ENCODE measurements at regions not wholly inside any gene's neighbourhood (a gene's known extent, or its start where the extent isn't known, plus 50 kb on each side); places are given as distances from the start of the nearest gene placed in this dataset.
A peak's percentile ranks its signal among the peaks of the same experiment; 100 is the strongest.

DNA sequence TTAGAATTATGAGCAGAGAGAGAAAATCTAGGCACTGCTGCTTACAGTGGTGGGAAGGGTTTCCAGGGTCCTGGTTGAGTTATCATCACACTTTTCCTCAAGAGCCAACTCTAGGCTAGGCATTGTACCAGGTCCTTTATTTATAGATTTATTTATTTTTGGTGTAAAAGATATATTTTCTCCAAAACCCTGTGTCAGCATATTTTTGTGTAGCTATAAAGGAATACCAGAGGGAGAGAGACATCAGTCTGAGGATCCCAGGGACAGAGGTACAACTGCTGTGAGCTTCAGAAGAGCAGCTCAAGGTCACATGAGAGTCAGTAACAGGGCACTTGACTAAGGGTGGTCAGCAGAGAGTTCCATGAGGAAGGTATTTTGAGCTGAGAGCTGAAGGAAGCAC is 159.7 kb downstream of the SLC35B3 start:
- no peak for DNase-seq

DNA sequence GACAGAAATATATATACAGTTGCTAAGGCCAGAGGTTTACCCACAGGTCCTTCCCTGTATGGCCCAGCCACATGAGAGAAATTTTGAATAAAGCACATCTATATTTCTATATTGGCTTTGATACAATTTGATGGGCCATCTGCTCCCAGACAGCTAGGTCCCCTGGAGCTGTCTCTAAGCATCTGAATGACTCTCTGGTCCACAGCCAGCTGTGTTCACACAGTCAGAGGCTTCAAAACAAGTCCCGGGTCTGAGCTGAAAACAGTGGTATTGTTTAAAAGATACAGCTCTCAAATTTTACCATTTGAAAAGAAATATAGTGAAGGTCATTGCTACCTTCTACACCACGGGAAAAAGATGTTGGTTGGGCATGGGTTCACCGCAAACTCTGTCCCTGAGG is 161.1 kb downstream of the SLC35B3 start:
- no peak for DNase-seq

GRCh38 chr6:8269872-8270454 is 165.4 kb downstream of the SLC35B3 start:
- no peak for DNase-seq

DNA sequence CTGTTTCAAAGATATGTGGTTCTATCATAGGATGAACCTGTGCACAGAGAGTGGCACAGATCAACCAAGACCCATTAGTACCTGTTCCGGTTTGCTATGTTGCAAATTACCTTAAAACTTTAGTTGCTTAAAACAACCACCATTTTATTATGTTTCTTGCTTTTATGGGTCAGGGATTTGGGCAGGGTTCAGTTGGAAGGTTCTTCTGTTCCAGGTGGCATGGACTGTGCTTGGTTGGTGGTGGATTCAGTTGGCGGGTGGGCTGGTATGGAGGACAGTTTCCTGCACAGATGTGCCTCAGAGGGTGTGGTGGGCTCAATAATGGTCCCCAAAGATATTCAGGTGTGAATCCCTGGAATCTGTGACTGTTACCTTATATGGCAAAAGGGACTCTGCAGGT is 166.3 kb downstream of the SLC35B3 start:
- DNase-seq, result no peak

DNA sequence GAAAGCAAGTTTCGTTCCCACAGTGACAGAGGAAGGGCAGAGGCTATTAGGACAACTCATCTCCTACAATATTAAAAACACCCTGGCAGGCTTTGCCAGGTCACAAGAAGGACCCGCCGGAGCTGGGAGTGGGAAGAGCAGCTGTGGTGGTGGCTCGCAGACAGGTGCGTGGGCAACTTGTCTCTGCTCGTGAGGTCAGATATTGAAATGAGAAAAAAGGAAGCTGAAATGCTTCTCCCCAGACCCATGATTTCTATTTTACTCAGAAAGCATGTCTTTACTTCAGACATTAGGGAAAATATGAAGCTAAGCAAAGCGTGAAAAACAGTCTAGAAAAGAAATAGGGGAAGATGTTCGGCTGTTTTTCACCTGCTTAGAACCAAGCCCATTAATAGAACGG is 166.3 kb upstream of the EEF1E1 start:
- no peak for DNase-seq

- DNase-seq, result no peak
Observed at GRCh38 chr6:8268156-8268555, 165.8 kb upstream of the EEF1E1 start.

- no peak for DNase-seq
Observed at GRCh38 chr6:8260610-8261009, 158.3 kb upstream of the EEF1E1 start.

GRCh38 chr6:8246403-8246802 is 144.1 kb upstream of the EEF1E1 start:
- DNase-seq, result no peak

- no peak for DNase-seq
Observed at GRCh38 chr6:8245726-8246125, 143.4 kb upstream of the EEF1E1 start.

- no peak for DNase-seq
Observed at GRCh38 chr6:8243475-8243874, 141.1 kb upstream of the EEF1E1 start.

DNA sequence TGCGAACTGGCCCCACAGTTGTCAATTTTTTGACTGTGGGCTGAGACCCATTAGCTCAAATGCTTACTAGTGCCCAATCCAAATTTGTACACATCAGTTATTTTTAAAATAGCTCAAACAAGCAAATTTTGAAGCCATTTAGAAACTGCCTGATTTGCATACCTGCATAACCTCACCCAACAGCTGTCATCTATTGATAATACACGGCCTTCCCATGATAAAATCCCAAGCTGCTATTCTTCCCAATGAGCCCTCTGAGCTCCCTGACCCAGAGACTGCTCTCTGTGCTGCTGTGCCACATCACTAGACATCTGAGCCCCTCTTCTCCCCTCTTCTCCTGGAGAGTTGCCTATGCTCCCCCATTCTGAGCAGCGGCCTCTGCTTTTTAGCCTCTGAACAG is 140.5 kb upstream of the EEF1E1 start:
- no peak for DNase-seq

DNA sequence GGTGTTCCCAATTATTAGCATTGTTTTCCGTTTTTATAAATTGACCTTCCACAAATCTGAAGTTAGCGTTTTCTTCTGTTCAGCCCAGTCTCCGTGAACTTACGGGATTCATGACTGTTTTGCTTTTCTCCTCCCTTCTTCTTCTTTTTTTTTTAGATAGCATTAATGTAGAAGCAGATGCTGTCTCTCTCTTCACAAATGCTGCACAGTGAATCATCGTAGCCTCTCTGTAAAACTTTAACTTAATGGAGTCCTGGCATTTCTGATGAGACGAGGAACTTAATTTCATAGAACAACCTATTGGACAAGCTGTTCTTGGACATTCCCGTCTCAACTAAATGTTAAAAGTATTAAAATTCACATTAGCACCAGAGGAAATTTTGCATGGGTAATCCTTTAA is 138.0 kb upstream of the EEF1E1 start:
- no peak for DNase-seq

GRCh38 chr6:8238773-8239683 is 136.7 kb upstream of the EEF1E1 start:
- no peak for DNase-seq

DNA sequence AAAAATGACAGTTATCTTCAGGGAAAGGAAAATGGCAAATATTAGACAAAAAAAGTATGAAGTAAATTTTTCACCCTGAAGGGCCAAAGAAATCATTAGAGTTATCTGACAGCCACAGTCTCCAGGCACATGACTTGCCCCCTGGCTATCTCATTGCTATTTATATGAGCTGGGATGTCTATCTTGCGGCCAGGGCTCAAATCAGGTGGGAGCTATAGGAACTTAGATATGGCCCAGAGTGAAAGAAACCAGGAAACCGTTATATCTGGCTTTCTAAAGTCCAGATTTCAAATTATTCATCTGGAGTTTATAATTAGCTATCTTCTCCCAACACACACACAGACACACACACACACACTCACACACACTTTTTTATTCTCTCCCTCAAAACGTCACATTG is 135.3 kb upstream of the EEF1E1 start:
- DNase-seq, result no peak

DNA sequence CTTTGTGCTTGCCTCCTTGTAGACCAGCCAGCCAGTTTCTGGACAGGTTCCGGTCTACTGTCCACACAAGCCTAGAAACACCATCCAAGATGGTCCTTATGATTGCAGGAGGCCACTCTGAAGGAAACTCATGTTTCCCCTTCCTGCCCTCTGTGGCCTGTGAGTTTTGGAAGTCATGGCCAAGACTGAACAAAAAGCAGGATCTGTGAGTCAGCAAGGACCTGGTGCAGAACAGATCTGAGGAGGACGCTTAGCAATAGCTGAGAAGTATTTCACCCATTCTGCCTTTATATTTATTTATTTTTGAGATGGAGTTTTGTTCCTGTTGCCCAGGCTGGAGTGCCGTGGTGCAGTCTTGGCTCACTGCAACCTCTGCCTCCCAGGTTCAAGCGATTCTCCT is 134.6 kb upstream of the EEF1E1 start:
- no peak for DNase-seq

- no peak for DNase-seq
Observed at GRCh38 chr6:8234321-8234720, 132.0 kb upstream of the EEF1E1 start.

GRCh38 chr6:8231956-8232355 is 129.6 kb upstream of the EEF1E1 start:
- DNase-seq, result no peak

DNA sequence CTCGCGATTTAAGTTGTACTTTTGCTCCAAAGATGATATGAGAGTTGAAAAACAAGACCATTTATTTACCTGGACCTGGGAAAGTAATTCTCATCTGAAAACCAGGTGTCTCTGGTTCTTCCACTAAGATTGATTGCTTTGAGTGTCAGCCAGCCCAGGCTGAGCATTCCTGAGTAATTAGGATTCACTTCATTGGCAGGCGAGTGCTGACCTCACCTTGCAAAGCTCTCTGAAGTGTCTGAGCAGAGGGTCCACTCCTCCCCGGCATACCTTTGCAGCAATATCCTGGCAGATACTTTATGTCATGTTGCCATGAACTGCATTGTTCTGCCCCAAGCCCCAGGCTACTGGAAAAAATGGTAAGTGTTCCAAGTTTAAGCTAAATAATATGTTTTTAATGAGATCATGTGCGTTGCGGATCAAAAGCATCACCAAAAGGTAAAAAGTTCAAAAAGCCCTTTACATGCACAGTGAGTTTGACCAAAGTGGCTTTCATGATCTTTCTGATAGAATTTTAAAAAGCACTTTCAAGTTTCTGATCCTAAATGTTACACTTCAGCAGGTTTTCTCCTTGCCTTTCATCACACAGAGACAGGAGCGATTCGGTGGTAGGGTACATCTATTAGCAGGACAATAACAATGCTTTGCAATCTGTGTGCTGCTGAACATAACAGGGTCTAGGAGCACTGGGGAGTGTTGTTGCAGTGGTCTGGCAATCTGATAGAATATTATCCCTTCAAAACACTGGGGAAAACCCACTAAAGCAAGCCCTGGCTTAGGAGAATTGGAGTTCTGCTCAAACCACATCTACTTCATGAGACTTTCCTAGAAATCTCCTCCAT is 127.8 kb upstream of the EEF1E1 start:
- no peak for DNase-seq

DNA sequence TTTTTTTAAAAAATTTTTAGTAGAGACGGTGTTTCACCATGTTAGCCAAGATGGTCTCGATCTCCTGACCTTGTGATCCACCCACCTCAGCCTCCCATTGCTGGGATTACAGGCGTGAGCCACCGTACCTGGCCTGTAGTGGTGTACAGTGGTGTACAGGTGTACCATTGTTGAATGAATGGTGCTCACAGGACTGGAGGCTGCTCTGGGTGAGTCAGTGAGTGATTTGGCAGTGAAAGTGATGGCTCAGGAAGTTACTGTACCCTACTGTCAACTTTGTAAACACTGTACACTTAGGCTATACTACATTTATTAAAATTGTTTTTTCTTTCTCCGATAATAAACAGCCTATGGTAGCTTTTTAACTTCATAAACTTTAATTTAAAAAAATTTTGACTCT is 122.8 kb upstream of the EEF1E1 start:
- no peak for DNase-seq

- DNase-seq, result no peak
Observed at GRCh38 chr6:8223678-8224077, 121.3 kb upstream of the EEF1E1 start.

DNA sequence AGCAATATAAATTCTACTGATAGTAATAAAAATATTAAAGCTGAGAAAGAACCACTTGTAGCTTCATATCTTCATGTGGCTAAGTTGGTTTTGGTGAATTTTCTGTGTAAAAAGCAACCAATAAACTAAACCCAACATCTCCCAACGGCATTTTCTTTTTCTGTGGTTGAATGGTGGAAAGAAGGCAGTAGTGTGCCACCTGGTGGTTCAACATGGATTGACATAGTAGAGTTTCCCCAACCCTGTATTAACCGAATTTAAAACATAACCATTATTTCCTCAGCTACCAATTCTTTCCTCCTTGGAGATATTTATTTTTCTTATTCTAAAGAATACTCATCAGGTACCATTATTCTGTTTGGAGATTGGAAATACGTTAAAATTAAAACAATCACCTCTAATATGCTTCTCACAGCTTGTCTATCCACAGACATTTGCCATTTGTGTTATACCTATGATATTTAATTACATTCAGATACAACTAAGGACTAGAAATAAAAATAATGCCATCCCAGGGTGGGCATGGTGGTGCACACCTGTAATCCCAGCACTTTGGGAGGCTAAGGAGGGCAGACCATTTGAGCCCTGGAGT is 117.1 kb upstream of the EEF1E1 start:
- DNase-seq, result peak; percentile 46

- no peak for DNase-seq
Observed at GRCh38 chr6:8218861-8219260, 116.5 kb upstream of the EEF1E1 start.

GRCh38 chr6:8215631-8216030 is 113.3 kb upstream of the EEF1E1 start:
- DNase-seq, result no peak
